NT2/D1 (cell line): ENCODE measurements at regions not wholly inside any gene's neighbourhood (a gene's known extent, or its start where the extent isn't known, plus 50 kb on each side); places are given as distances from the start of the nearest gene placed in this dataset.

Source experiments
- SUZ12 ChIP-seq: IDR thresholded peaks from 2 replicates; pipeline ENCODE4 v1.6.1; 2011; ENCODE audit not compliant: insufficient read length, insufficient read depth; ENCODE audit errors: extremely low read depth
- ZNF274 ChIP-seq: IDR thresholded peaks from 2 replicates; pipeline ENCODE4 v1.6.1; 2011; ENCODE audit warnings: mild to moderate bottlenecking, low read depth, low read length

DNA sequence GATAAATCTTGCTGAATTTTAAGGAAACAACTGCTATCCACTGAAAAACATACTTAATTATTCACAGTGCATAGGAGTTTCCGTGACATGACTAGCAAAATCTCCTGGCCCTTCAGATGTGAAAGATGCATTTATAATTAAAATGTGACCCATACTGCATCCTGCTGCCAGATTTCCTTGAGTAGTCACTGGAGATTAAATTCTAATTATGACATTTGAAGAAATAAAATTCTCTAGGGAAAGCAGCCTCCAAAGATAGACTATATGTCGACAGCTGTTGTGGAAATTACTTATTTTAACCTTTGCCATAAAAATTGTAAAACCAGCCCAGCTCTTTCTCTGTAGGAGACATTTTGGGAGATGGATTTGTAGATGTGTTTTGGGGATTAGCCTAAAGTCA is 193.6 kb upstream of the SMC2 start:
- TF ChIP-seq ZNF274 (no peak), SUZ12 (no peak)
